Endodermal cell (in vitro differentiated cells): ENCODE measurements at regions not wholly inside any gene's neighbourhood (a gene's known extent, or its start where the extent isn't known, plus 50 kb on each side); places are given as distances from the start of the nearest gene placed in this dataset.

Source experiments
- DNase-seq: peaks from one replicate; pipeline ENCODE4 v3.0.0-alpha.2; 2017
- H3K27ac ChIP-seq: 2 replicates; pipeline ENCODE4 v1.5.1; 2013; ENCODE audit warnings: mild to moderate bottlenecking, low read depth, low read length, moderate library complexity
- H3K27me3 ChIP-seq: 2 replicates; pipeline ENCODE4 v1.6.1; 2013; ENCODE audit warnings: mild to moderate bottlenecking, low read length, moderate library complexity; ENCODE audit not compliant: insufficient read depth, control insufficient read depth, poor library complexity, severe bottlenecking
- H3K36me3 ChIP-seq: 2 replicates; pipeline ENCODE4 v1.7.0; 2013; ENCODE audit warnings: mild to moderate bottlenecking, low read length, moderate library complexity; ENCODE audit not compliant: control insufficient read depth, insufficient read depth
- H3K4me1 ChIP-seq: one replicate; pipeline ENCODE4 v1.7.0; 2013; ENCODE audit warnings: low read length; ENCODE audit not compliant: control insufficient read depth, insufficient read depth
- H3K4me3 ChIP-seq: 2 replicates; pipeline ENCODE4 v1.5.1; 2013; ENCODE audit warnings: mild to moderate bottlenecking, low read length, moderate library complexity
- H3K9ac ChIP-seq: 2 replicates; pipeline ENCODE4 v1.6.1; 2013; ENCODE audit warnings: mild to moderate bottlenecking, low read length, moderate library complexity; ENCODE audit not compliant: poor library complexity, severe bottlenecking; ENCODE audit errors: extremely low read depth
- H3K9me3 ChIP-seq: 2 replicates; pipeline ENCODE4 v1.6.1; 2013; ENCODE audit warnings: mild to moderate bottlenecking, low read length, moderate library complexity; ENCODE audit not compliant: control insufficient read depth
- H3K27ac Mint-ChIP-seq: 2 replicates; pipeline ENCODE4 v1.8.0; 2020; ENCODE audit warnings: mixed read lengths
- H3K27me3 Mint-ChIP-seq: 2 replicates; pipeline ENCODE4 v1.8.0; 2021; ENCODE audit warnings: mild to moderate bottlenecking, mixed read lengths; ENCODE audit not compliant: insufficient read depth
- H3K36me3 Mint-ChIP-seq: 2 replicates; pipeline ENCODE4 v1.8.0; 2020; ENCODE audit warnings: low read depth, mixed read lengths
- H3K4me1 Mint-ChIP-seq: 2 replicates; pipeline ENCODE4 v1.8.0; 2020; ENCODE audit warnings: mixed read lengths
- H3K4me3 Mint-ChIP-seq: 2 replicates; pipeline ENCODE4 v1.8.0; 2020; ENCODE audit warnings: mild to moderate bottlenecking, moderate library complexity, mixed read lengths
- H3K9me3 Mint-ChIP-seq: 2 replicates; pipeline ENCODE4 v1.8.0; 2020; ENCODE audit warnings: mild to moderate bottlenecking, mixed read lengths
- CTCF ChIP-seq: fragments of 200-600 bp; sonication (generic); conservative IDR thresholded peaks from 2 replicates; pipeline ENCODE4 v1.5.0; 2021; ENCODE audit warnings: antibody characterized with exemption, mild to moderate bottlenecking
- WGBS, 2 experiments: methylation state at CpG; one replicate each; pipeline versions ENCODE4 v1.1.5 to v1.1.7; 2013; ENCODE audit warnings: missing lambda C conversion rate in 2 of 2, mixed read lengths in 1 of 2; ENCODE audit not compliant: insufficient coverage in 1 of 2, insufficient read length in 1 of 2; 5-methylcytosine and 5-hydroxymethylcytosine counted together

GRCh38 chr1:83704350-83704749 is 294.6 kb downstream of the TTLL7 start:
- H3K27ac Mint-ChIP-seq = no peak overlapping the region
- peaks cover 15% of the 10 kb centered on the region for H3K27me3 Mint-ChIP-seq
- Histone ChIP-seq H3K4me3 (no peak overlapping the region), H3K27me3 (no peaks in the 10 kb centered on the region), H3K27ac (no peak overlapping the region), H3K4me1 (no peaks in the 10 kb centered on the region), H3K36me3 (no peaks in the 10 kb centered on the region), H3K9me3 (peaks cover 2% of the 10 kb centered on the region), H3K9ac (no peak overlapping the region)
- no peak overlapping the region for H3K4me3 Mint-ChIP-seq
- peaks cover 17% of the 10 kb centered on the region for H3K4me1 Mint-ChIP-seq
- TF ChIP-seq CTCF = peak; percentile 70
- H3K9me3 Mint-ChIP-seq = peaks cover 7% of the 10 kb centered on the region
- no peak for DNase-seq
- peaks cover under 1% of the 10 kb centered on the region for H3K36me3 Mint-ChIP-seq

GRCh38 chr1:83702356-83702755 is 296.6 kb downstream of the TTLL7 start:
- no peaks in the 10 kb centered on the region for H3K36me3 ChIP-seq
- H3K27me3 ChIP-seq = peaks cover 14% of the 10 kb centered on the region
- H3K4me3 Mint-ChIP-seq = no peak overlapping the region
- peaks cover 6% of the 10 kb centered on the region for H3K36me3 Mint-ChIP-seq
- no peak for DNase-seq
- H3K4me1 Mint-ChIP-seq = peaks cover 18% of the 10 kb centered on the region
- 91 to 100% methylated on average over 1 of the region's 1 CpG for WGBS, 2 experiments
- H3K4me1 ChIP-seq = no peaks in the 10 kb centered on the region
- H3K27me3 Mint-ChIP-seq = peaks cover 31% of the 10 kb centered on the region
- H3K9me3 ChIP-seq = peaks cover 9% of the 10 kb centered on the region
- H3K27ac Mint-ChIP-seq = no peak overlapping the region
- TF ChIP-seq CTCF = no peak
- H3K4me3 ChIP-seq = no peak overlapping the region
- no peak overlapping the region for H3K27ac ChIP-seq
- H3K9ac ChIP-seq = no peak overlapping the region
- peaks cover 13% of the 10 kb centered on the region for H3K9me3 Mint-ChIP-seq

DNA sequence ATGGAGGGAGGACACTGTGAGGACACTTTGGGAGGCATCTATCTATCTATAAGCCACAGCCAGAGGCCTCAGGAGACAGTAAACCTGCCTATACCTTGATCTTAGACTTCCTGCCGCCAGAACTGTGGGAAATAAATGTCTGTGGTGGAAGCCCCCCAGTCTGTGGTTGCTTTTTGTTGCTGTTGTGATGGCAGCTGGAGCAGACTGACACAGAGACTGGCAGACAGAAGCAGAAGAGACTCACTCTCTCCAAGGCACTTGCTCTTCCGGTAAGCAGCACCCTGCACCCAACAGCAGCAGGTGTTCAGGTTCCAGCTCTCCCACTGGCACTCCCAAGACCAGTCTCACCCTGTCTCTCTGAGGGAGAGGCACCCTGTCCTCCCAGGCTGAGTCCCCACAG is 297.6 kb downstream of the TTLL7 start:
- peaks cover 25% of the 10 kb centered on the region for H3K4me1 Mint-ChIP-seq
- no peak overlapping the region for H3K4me3 ChIP-seq
- H3K36me3 ChIP-seq = no peaks in the 10 kb centered on the region
- no peak overlapping the region for H3K9ac ChIP-seq
- TF ChIP-seq CTCF = no peak
- no peak for DNase-seq
- H3K27ac ChIP-seq = no peak overlapping the region
- WGBS, 2 experiments = 94% methylated on average over 2 of the region's 2 CpGs; no CpG with 5 or more reads in 1 of the 2 experiments
- H3K27ac Mint-ChIP-seq = no peak overlapping the region
- peaks cover 40% of the 10 kb centered on the region for H3K27me3 Mint-ChIP-seq
- peaks cover 6% of the 10 kb centered on the region for H3K36me3 Mint-ChIP-seq
- H3K27me3 ChIP-seq = peaks cover 24% of the 10 kb centered on the region
- H3K9me3 Mint-ChIP-seq = peaks cover 13% of the 10 kb centered on the region
- no peaks in the 10 kb centered on the region for H3K4me1 ChIP-seq
- peaks cover 9% of the 10 kb centered on the region for H3K9me3 ChIP-seq
- H3K4me3 Mint-ChIP-seq = no peak overlapping the region
